DND-41 (cell line): ENCODE measurements at regions not wholly inside any gene's neighbourhood (a gene's known extent, or its start where the extent isn't known, plus 50 kb on each side); places are given as distances from the start of the nearest gene placed in this dataset.

Source experiments
- CTCF ChIP-seq: IDR thresholded peaks from 2 replicates; pipeline ENCODE4 v1.5.1; 2012; ENCODE audit warnings: borderline replicate concordance, low read length, moderate library complexity, mild to moderate bottlenecking; ENCODE audit not compliant: poor library complexity, severe bottlenecking; ENCODE audit errors: extremely low read depth
- EZH2 ChIP-seq: IDR thresholded peaks from 3 replicates; pipeline ENCODE4 v1.6.1; 2012; ENCODE audit warnings: borderline replicate concordance, low read depth, mild to moderate bottlenecking, moderate library complexity, low read length, inconsistent platforms; ENCODE audit not compliant: severe bottlenecking

- TF ChIP-seq CTCF, result no peak
- TF ChIP-seq EZH2, result no peak
Measured at GRCh38 chr6:14642136-14642505, 524.5 kb downstream of the CD83 start.
